Choroid plexus epithelial cell (primary cell): ENCODE measurements at regions not wholly inside any gene's neighbourhood (a gene's known extent, or its start where the extent isn't known, plus 50 kb on each side); places are given as distances from the start of the nearest gene placed in this dataset.
"Not testable (repeated sequence)": the region's sequence is repeated elsewhere in the genome, so short reads cannot be mapped to it uniquely, and the experiment has no call there.

ENCODE experiments used
- DNase-seq: peaks from one replicate; pipeline ENCODE4 v3.0.0-alpha.2; 2010; ENCODE audit warnings: low read depth
- H3K4me3 ChIP-seq: 2 replicates; pipeline ENCODE4 v1.5.1; 2011; ENCODE audit warnings: low read depth, mild to moderate bottlenecking, control low read depth, low read length, moderate library complexity
- CTCF ChIP-seq: conservative IDR thresholded peaks from 2 replicates; pipeline ENCODE4 v1.5.1; 2011; ENCODE audit warnings: low read depth, mild to moderate bottlenecking, control low read depth, inconsistent platforms, low read length, moderate library complexity

- TF ChIP-seq CTCF: no peak
- DNase-seq: no peak
- no peak overlapping the region for H3K4me3 ChIP-seq
Observed at GRCh38 chr1:209107535-209107934, 476.0 kb upstream of the CAMK1G start.

- H3K4me3 ChIP-seq: no peak overlapping the region
- TF ChIP-seq CTCF: no peak
Observed at GRCh38 chr1:209109001-209109785, 474.3 kb upstream of the CAMK1G start.

GRCh38 chr1:209113521-209113920 lies 470.0 kb upstream of the CAMK1G start:
- no peak for TF ChIP-seq CTCF
- no peak for DNase-seq
- no peak overlapping the region for H3K4me3 ChIP-seq

More at GRCh38 chr1:209109001-209109785, 474.3 kb upstream of the CAMK1G start:
- DNase-seq: no peak

GRCh38 chr1:209116705-209117104 lies 466.8 kb upstream of the CAMK1G start:
- no peak overlapping the region for H3K4me3 ChIP-seq
- TF ChIP-seq CTCF: no peak
- no peak for DNase-seq

GRCh38 chr1:209123601-209124000 lies 459.9 kb upstream of the CAMK1G start:
- no peak overlapping the region for H3K4me3 ChIP-seq
- no peak for TF ChIP-seq CTCF
- no peak for DNase-seq

GRCh38 chr1:209129091-209129490 lies 454.4 kb upstream of the CAMK1G start:
- DNase-seq, H3K4me3 ChIP-seq: not testable (repeated sequence)

- no peak for TF ChIP-seq CTCF
- H3K4me3 ChIP-seq: no peak overlapping the region
- DNase-seq: no peak
Observed at GRCh38 chr1:209130886-209131285, 452.6 kb upstream of the CAMK1G start.
